Osteocyte (in vitro differentiated cells): ENCODE measurements at regions not wholly inside any gene's neighbourhood (a gene's known extent, or its start where the extent isn't known, plus 50 kb on each side); places are given as distances from the start of the nearest gene placed in this dataset.

Experiments used
- DNase-seq: peaks from one replicate; pipeline ENCODE4 v3.0.0; 2021; ENCODE audit warnings: mixed read lengths; ENCODE audit not compliant: unreplicated experiment; ENCODE audit errors: extremely low spot score
- H3K27ac Mint-ChIP-seq: one replicate; pipeline ENCODE4 v1.8.0; 2021; ENCODE audit warnings: mild to moderate bottlenecking, mixed read lengths; ENCODE audit not compliant: unreplicated experiment
- H3K27me3 Mint-ChIP-seq: one replicate; pipeline ENCODE4 v1.8.0; 2021; ENCODE audit warnings: mixed read lengths; ENCODE audit not compliant: unreplicated experiment
- H3K36me3 Mint-ChIP-seq: one replicate; pipeline ENCODE4 v1.8.0; 2021; ENCODE audit warnings: mixed read lengths; ENCODE audit not compliant: unreplicated experiment
- H3K4me1 Mint-ChIP-seq: one replicate; pipeline ENCODE4 v1.8.0; 2021; ENCODE audit warnings: mixed read lengths; ENCODE audit not compliant: unreplicated experiment
- H3K4me3 Mint-ChIP-seq: one replicate; pipeline ENCODE4 v1.8.0; 2021; ENCODE audit warnings: mild to moderate bottlenecking, moderate library complexity, mixed read lengths; ENCODE audit not compliant: unreplicated experiment
- H3K9me3 Mint-ChIP-seq: one replicate; pipeline ENCODE4 v1.8.0; 2021; ENCODE audit warnings: mixed read lengths; ENCODE audit not compliant: unreplicated experiment
- CTCF ChIP-seq: fragments of 200-600 bp; sonication (generic); IDR thresholded peaks from 2 replicates; pipeline ENCODE4 v1.5.0; 2021; ENCODE audit warnings: antibody characterized with exemption, mild to moderate bottlenecking, moderate library complexity

- no peak overlapping the region for H3K4me3 Mint-ChIP-seq
- DNase-seq: no peak
- no peaks in the 10 kb centered on the region for H3K27me3 Mint-ChIP-seq
These were observed 108.5 kb downstream of the HMX1 start for GRCh38 chr4:8762951-8763735.

GRCh38 chr4:8762356-8762755 lies 109.3 kb downstream of the HMX1 start:
- no peaks in the 10 kb centered on the region for H3K36me3 Mint-ChIP-seq
- no peaks in the 10 kb centered on the region for H3K9me3 Mint-ChIP-seq
- H3K27ac Mint-ChIP-seq: no peak overlapping the region
- H3K4me1 Mint-ChIP-seq: no peaks in the 10 kb centered on the region
- H3K27me3 Mint-ChIP-seq: no peaks in the 10 kb centered on the region
- no peak for TF ChIP-seq CTCF
- H3K4me3 Mint-ChIP-seq: no peak overlapping the region
- DNase-seq: no peak

More at GRCh38 chr4:8762951-8763735, 108.5 kb downstream of the HMX1 start:
- H3K9me3 Mint-ChIP-seq: no peaks in the 10 kb centered on the region
- H3K36me3 Mint-ChIP-seq: no peaks in the 10 kb centered on the region
- no peaks in the 10 kb centered on the region for H3K4me1 Mint-ChIP-seq
- no peak overlapping the region for H3K27ac Mint-ChIP-seq
- TF ChIP-seq CTCF: no peak

- Mint-ChIP-seq H3K9me3 (no peaks in the 10 kb centered on the region), H3K27ac (no peak overlapping the region), H3K27me3 (no peaks in the 10 kb centered on the region), H3K36me3 (no peaks in the 10 kb centered on the region), H3K4me3 (no peak overlapping the region), H3K4me1 (no peaks in the 10 kb centered on the region)
- DNase-seq: no peak
- no peak for TF ChIP-seq CTCF
These were observed 109.8 kb downstream of the HMX1 start for GRCh38 chr4:8761824-8762205.

GRCh38 chr4:8761167-8761823 lies 110.3 kb downstream of the HMX1 start:
- Mint-ChIP-seq H3K27ac (no peak overlapping the region), H3K9me3 (no peaks in the 10 kb centered on the region), H3K27me3 (no peaks in the 10 kb centered on the region), H3K36me3 (no peaks in the 10 kb centered on the region), H3K4me1 (no peaks in the 10 kb centered on the region), H3K4me3 (no peak overlapping the region)
- DNase-seq: no peak
- no peak for TF ChIP-seq CTCF

GRCh38 chr4:8760561-8760960 lies 111.1 kb downstream of the HMX1 start:
- H3K4me3 Mint-ChIP-seq: no peak overlapping the region
- H3K27me3 Mint-ChIP-seq: no peaks in the 10 kb centered on the region
- no peaks in the 10 kb centered on the region for H3K4me1 Mint-ChIP-seq
- H3K36me3 Mint-ChIP-seq: no peaks in the 10 kb centered on the region
- H3K9me3 Mint-ChIP-seq: no peaks in the 10 kb centered on the region
- H3K27ac Mint-ChIP-seq: no peak overlapping the region
- no peak for DNase-seq
- no peak for TF ChIP-seq CTCF
